ENCODE measurements at regions not wholly inside any gene's neighbourhood (a gene's known extent, or its start where the extent isn't known, plus 50 kb on each side); places are given as distances from the start of the nearest gene placed in this dataset.

- no peak for DNase-seq
Observed at GRCh38 chrX:10393899-10394298, 226.5 kb downstream of the MID1 start.

- DNase-seq = no peak
Observed at GRCh38 chrX:10395179-10395578, 225.2 kb downstream of the MID1 start.

Measured in NCI-H2171 treated with DMSO at 0.1 percent for 48 hours (cell line).